ENCODE measurements at regions not wholly inside any gene's neighbourhood (a gene's known extent, or its start where the extent isn't known, plus 50 kb on each side); places are given as distances from the start of the nearest gene placed in this dataset.

- DNase-seq (ENCODE audit: low read depth), result no peak
- no peak for TF ChIP-seq CTCF (IDR thresholded peaks at IDR 0.05; ENCODE audit: control insufficient read depth, insufficient read depth, low read depth, low read length, missing control alignments)
- H3K4me3 ChIP-seq (ENCODE audit: control insufficient read depth, low read depth, low read length), result no peak overlapping the region
These were observed 274.3 kb upstream of the FOXQ1 start for GRCh38 chr6:1037430-1038202.

GRCh38 chr6:1035401-1035800, 276.5 kb upstream of the FOXQ1 start:
- DNase-seq (ENCODE audit: low read depth), result no peak
- H3K4me3 ChIP-seq (ENCODE audit: control insufficient read depth, low read depth, low read length), result no peak overlapping the region
- no peak for TF ChIP-seq CTCF (IDR thresholded peaks at IDR 0.05; ENCODE audit: control insufficient read depth, insufficient read depth, low read depth, low read length, missing control alignments)

- no peak for TF ChIP-seq CTCF (IDR thresholded peaks at IDR 0.05; ENCODE audit: control insufficient read depth, insufficient read depth, low read depth, low read length, missing control alignments)
- no peak overlapping the region for H3K4me3 ChIP-seq (ENCODE audit: control insufficient read depth, low read depth, low read length)
- no peak for DNase-seq (ENCODE audit: low read depth)
These were observed 280.2 kb upstream of the FOXQ1 start for GRCh38 chr6:1031720-1032119.

- no peak overlapping the region for H3K4me3 ChIP-seq (ENCODE audit: control insufficient read depth, low read depth, low read length)
- DNase-seq (ENCODE audit: low read depth), result peak; percentile 18
- TF ChIP-seq CTCF (IDR thresholded peaks at IDR 0.05; ENCODE audit: control insufficient read depth, insufficient read depth, low read depth, low read length, missing control alignments), result no peak
These were observed 282.8 kb upstream of the FOXQ1 start for GRCh38 chr6:1029141-1029540.

GRCh38 chr6:1028723-1029122, 283.2 kb upstream of the FOXQ1 start:
- no peak overlapping the region for H3K4me3 ChIP-seq (ENCODE audit: control insufficient read depth, low read depth, low read length)
- TF ChIP-seq CTCF (IDR thresholded peaks at IDR 0.05; ENCODE audit: control insufficient read depth, insufficient read depth, low read depth, low read length, missing control alignments), result no peak
- no peak for DNase-seq (ENCODE audit: low read depth)

GRCh38 chr6:1027795-1028569, 283.9 kb upstream of the FOXQ1 start:
- no peak for TF ChIP-seq CTCF (IDR thresholded peaks at IDR 0.05; ENCODE audit: control insufficient read depth, insufficient read depth, low read depth, low read length, missing control alignments)
- DNase-seq (ENCODE audit: low read depth), result no peak
- H3K4me3 ChIP-seq (ENCODE audit: control insufficient read depth, low read depth, low read length), result no peak overlapping the region
